Activated naive CD4-positive, alpha-beta T cell treated with anti-CD3 and anti-CD28 coated beads for 36 hours (primary cell): ENCODE measurements at regions not wholly inside any gene's neighbourhood (a gene's known extent, or its start where the extent isn't known, plus 50 kb on each side); places are given as distances from the start of the nearest gene placed in this dataset.

Source experiments
- CTCF ChIA-PET: fragments of 350-600 bp; sonication (Branson Sonifier 250); formaldehyde crosslinking; loops from one replicate; lab custom pipeline; 2021; ENCODE audit warnings: antibody characterized with exemption; lab: Charles Lee
- DNase-seq: peaks from one replicate; pipeline ENCODE4 v3.0.0-alpha.2; 2020
- H3K27ac Mint-ChIP-seq: one replicate; pipeline ENCODE4 v1.8.0; 2021; ENCODE audit warnings: mild to moderate bottlenecking, mixed read lengths
- H3K27me3 Mint-ChIP-seq: one replicate; pipeline ENCODE4 v1.8.0; 2021; ENCODE audit warnings: low read depth, mixed read lengths
- H3K36me3 Mint-ChIP-seq: one replicate; pipeline ENCODE4 v1.8.0; 2021; ENCODE audit warnings: low read depth, mixed read lengths
- H3K4me1 Mint-ChIP-seq: one replicate; pipeline ENCODE4 v1.8.0; 2021; ENCODE audit warnings: low read depth, mixed read lengths
- H3K4me3 Mint-ChIP-seq: one replicate; pipeline ENCODE4 v1.8.0; 2021; ENCODE audit warnings: mild to moderate bottlenecking, moderate library complexity, mixed read lengths
- H3K9me3 Mint-ChIP-seq: one replicate; pipeline ENCODE4 v1.8.0; 2021; ENCODE audit warnings: mixed read lengths
- intact Hi-C: fragments of 100-400 bp; cut with micrococcal nuclease; formaldehyde crosslinking; loops from one replicate; pipeline ENCODE4 v1.15.1; 2023

DNA sequence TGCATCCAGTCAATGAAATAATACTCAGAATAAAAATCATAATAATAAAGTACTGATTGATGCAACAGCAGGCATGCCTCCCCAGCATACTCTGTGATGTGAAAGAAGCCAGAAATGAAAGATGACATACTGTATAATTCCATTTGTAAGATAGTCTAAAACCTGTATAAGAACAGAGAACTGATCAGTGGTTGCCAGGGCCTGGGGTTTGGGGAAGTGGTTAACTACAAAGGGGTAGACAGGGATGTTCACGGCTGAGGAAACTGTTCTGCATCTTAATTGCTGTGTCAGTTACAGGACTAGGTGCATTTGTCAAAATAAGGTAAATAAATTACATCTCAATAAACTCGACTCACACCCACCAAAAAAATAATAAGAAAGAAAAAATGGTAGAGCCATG lies 81.3 kb upstream of the BMP2 start:
- no peaks in the 10 kb centered on the region for H3K27me3 Mint-ChIP-seq

DNA sequence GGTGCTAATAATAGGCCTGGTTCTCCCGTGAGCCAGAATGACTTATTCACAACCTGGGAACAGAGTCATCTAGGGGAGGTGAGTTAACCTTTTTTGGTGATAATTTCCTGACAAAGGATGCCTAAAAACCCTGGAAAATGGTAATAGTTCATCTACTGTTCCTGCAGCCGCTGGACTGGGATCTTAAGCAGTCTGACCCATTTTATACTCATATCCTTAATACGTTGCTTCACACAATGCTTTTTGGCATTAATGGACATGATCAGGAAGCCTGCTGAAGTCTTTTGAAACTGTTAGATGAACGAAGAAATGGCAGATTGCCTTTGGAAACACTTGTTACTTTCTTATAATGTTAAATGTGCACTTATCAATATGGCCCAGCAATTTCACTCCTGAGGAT lies 81.9 kb upstream of the BMP2 start:
- no peaks in the 10 kb centered on the region for H3K9me3 Mint-ChIP-seq
- intact Hi-C loops = no loop called here
- no peak overlapping the region for H3K27ac Mint-ChIP-seq
- no peaks in the 10 kb centered on the region for H3K4me1 Mint-ChIP-seq
- no peaks in the 10 kb centered on the region for H3K27me3 Mint-ChIP-seq
- CTCF ChIA-PET = no interaction called here
- H3K36me3 Mint-ChIP-seq = no peaks in the 10 kb centered on the region
- DNase-seq = no peak
- no peak overlapping the region for H3K4me3 Mint-ChIP-seq

More for the DNA sequence above, 81.3 kb upstream of the BMP2 start:
- no peak overlapping the region for H3K4me3 Mint-ChIP-seq
- CTCF ChIA-PET = no interaction called here
- no peak overlapping the region for H3K27ac Mint-ChIP-seq
- intact Hi-C loops = no loop called here
- DNase-seq = no peak
- H3K36me3 Mint-ChIP-seq = no peaks in the 10 kb centered on the region
- H3K9me3 Mint-ChIP-seq = no peaks in the 10 kb centered on the region
- H3K4me1 Mint-ChIP-seq = no peaks in the 10 kb centered on the region

GRCh38 chr20:6685181-6685582 lies 82.3 kb upstream of the BMP2 start:
- no peak overlapping the region for H3K27ac Mint-ChIP-seq
- DNase-seq = no peak
- intact Hi-C loops = no loop called here
- H3K36me3 Mint-ChIP-seq = no peaks in the 10 kb centered on the region
- CTCF ChIA-PET = no interaction called here
- H3K27me3 Mint-ChIP-seq = no peaks in the 10 kb centered on the region
- no peak overlapping the region for H3K4me3 Mint-ChIP-seq
- H3K9me3 Mint-ChIP-seq = no peaks in the 10 kb centered on the region
- no peaks in the 10 kb centered on the region for H3K4me1 Mint-ChIP-seq

GRCh38 chr20:6683021-6683977 lies 84.2 kb upstream of the BMP2 start:
- no peaks in the 10 kb centered on the region for H3K4me1 Mint-ChIP-seq
- CTCF ChIA-PET = no interaction called here

GRCh38 chr20:6680854-6681253 lies 86.6 kb upstream of the BMP2 start:
- Mint-ChIP-seq H3K9me3 (no peaks in the 10 kb centered on the region), H3K36me3 (no peaks in the 10 kb centered on the region), H3K27ac (no peak overlapping the region), H3K4me3 (no peak overlapping the region), H3K4me1 (no peaks in the 10 kb centered on the region), H3K27me3 (no peaks in the 10 kb centered on the region)
- CTCF ChIA-PET = no interaction called here
- intact Hi-C loops = no loop called here
- no peak for DNase-seq

More at GRCh38 chr20:6683021-6683977, 84.2 kb upstream of the BMP2 start:
- H3K27me3 Mint-ChIP-seq = no peaks in the 10 kb centered on the region
- no peak overlapping the region for H3K27ac Mint-ChIP-seq
- no peak overlapping the region for H3K4me3 Mint-ChIP-seq
- H3K9me3 Mint-ChIP-seq = no peaks in the 10 kb centered on the region
- no peak for DNase-seq
- intact Hi-C loops = no loop called here
- no peaks in the 10 kb centered on the region for H3K36me3 Mint-ChIP-seq

DNA sequence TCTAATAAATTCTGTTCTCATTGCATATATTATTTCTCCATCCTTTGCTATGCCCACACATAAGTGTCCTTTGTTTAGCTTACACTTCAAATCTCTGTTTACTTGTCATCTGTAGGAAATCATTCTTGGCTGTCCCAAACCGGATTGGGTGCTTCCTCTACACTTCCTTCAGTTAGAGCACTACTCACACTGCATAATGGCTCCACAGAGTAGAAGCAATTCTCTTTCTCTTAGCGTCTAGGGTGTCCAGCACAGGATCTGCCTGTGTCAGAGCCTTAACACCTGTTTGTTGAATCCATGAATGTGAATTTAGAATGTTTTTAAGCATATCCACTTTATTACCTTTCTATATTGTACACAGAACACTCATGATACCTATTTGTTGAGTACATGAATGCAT lies 87.0 kb upstream of the BMP2 start:
- CTCF ChIA-PET = no interaction called here
- no peaks in the 10 kb centered on the region for H3K27me3 Mint-ChIP-seq
- intact Hi-C loops = no loop called here
- H3K9me3 Mint-ChIP-seq = no peaks in the 10 kb centered on the region
- no peaks in the 10 kb centered on the region for H3K4me1 Mint-ChIP-seq
- no peaks in the 10 kb centered on the region for H3K36me3 Mint-ChIP-seq
- H3K27ac Mint-ChIP-seq = no peak overlapping the region
- H3K4me3 Mint-ChIP-seq = no peak overlapping the region
- DNase-seq = no peak

- no peaks in the 10 kb centered on the region for H3K4me1 Mint-ChIP-seq
- intact Hi-C loops = no loop called here
- no peaks in the 10 kb centered on the region for H3K9me3 Mint-ChIP-seq
- no peaks in the 10 kb centered on the region for H3K36me3 Mint-ChIP-seq
- H3K27ac Mint-ChIP-seq = no peak overlapping the region
- no peak for DNase-seq
- no peaks in the 10 kb centered on the region for H3K27me3 Mint-ChIP-seq
- CTCF ChIA-PET = no interaction called here
- H3K4me3 Mint-ChIP-seq = no peak overlapping the region
These were observed 88.4 kb upstream of the BMP2 start for GRCh38 chr20:6679086-6679485.

DNA sequence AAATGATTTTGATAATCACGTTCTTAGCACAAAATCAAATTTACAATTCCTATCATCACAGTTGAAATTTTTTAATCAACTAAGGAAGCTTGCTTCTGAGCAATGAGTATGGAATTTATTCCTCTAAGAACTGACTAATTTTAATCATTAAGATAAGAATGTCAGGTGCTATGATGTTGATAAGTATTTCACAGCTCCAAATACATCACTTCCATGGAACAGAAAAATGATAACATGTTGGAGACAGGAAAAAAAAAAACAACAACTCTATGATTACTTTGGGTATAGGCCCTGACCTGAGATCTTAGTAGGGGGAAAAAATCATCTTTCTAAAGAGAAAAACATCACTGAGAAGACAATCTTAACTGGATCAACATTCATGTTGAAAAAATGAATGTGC lies 89.4 kb upstream of the BMP2 start:
- no peaks in the 10 kb centered on the region for H3K36me3 Mint-ChIP-seq
- H3K4me1 Mint-ChIP-seq = no peaks in the 10 kb centered on the region
- CTCF ChIA-PET = no interaction called here
- intact Hi-C loops = no loop called here
- no peaks in the 10 kb centered on the region for H3K27me3 Mint-ChIP-seq
- no peak overlapping the region for H3K4me3 Mint-ChIP-seq
- no peak for DNase-seq
- H3K27ac Mint-ChIP-seq = no peak overlapping the region
- no peaks in the 10 kb centered on the region for H3K9me3 Mint-ChIP-seq

GRCh38 chr20:6674831-6675230 lies 92.7 kb upstream of the BMP2 start:
- CTCF ChIA-PET = no interaction called here
- H3K4me1 Mint-ChIP-seq = no peaks in the 10 kb centered on the region
- H3K36me3 Mint-ChIP-seq = no peaks in the 10 kb centered on the region

GRCh38 chr20:6673071-6673470 lies 94.4 kb upstream of the BMP2 start:
- no peaks in the 10 kb centered on the region for H3K27me3 Mint-ChIP-seq
- no peak for DNase-seq
- no peaks in the 10 kb centered on the region for H3K9me3 Mint-ChIP-seq
- H3K4me3 Mint-ChIP-seq = no peak overlapping the region
- CTCF ChIA-PET = no interaction called here
- H3K27ac Mint-ChIP-seq = no peak overlapping the region
- intact Hi-C loops = no loop called here
- no peaks in the 10 kb centered on the region for H3K36me3 Mint-ChIP-seq
- H3K4me1 Mint-ChIP-seq = no peaks in the 10 kb centered on the region

More at GRCh38 chr20:6674831-6675230, 92.7 kb upstream of the BMP2 start:
- no peaks in the 10 kb centered on the region for H3K27me3 Mint-ChIP-seq
- DNase-seq = no peak
- no peaks in the 10 kb centered on the region for H3K9me3 Mint-ChIP-seq
- no peak overlapping the region for H3K27ac Mint-ChIP-seq
- intact Hi-C loops = no loop called here
- H3K4me3 Mint-ChIP-seq = no peak overlapping the region

GRCh38 chr20:6671829-6672228 lies 95.7 kb upstream of the BMP2 start:
- no peaks in the 10 kb centered on the region for H3K4me1 Mint-ChIP-seq
- H3K27ac Mint-ChIP-seq = no peak overlapping the region
- CTCF ChIA-PET = no interaction called here
- H3K9me3 Mint-ChIP-seq = no peaks in the 10 kb centered on the region
- no peaks in the 10 kb centered on the region for H3K27me3 Mint-ChIP-seq
- H3K36me3 Mint-ChIP-seq = no peaks in the 10 kb centered on the region
- DNase-seq = no peak
- intact Hi-C loops = no loop called here
- no peak overlapping the region for H3K4me3 Mint-ChIP-seq

GRCh38 chr20:6668546-6668945 lies 98.9 kb upstream of the BMP2 start:
- no peaks in the 10 kb centered on the region for H3K27me3 Mint-ChIP-seq
- no peak for DNase-seq
- H3K4me3 Mint-ChIP-seq = no peak overlapping the region
- H3K36me3 Mint-ChIP-seq = no peaks in the 10 kb centered on the region
- peaks cover 2% of the 10 kb centered on the region for H3K9me3 Mint-ChIP-seq
- no peak overlapping the region for H3K27ac Mint-ChIP-seq
- CTCF ChIA-PET = interaction anchor here (1.2 kb wide), 1 partner anchor 18 kb away, joined by 3 read pairs; no protein-coding TSS in a partner anchor
- H3K4me1 Mint-ChIP-seq = no peaks in the 10 kb centered on the region
- intact Hi-C loops = no loop called here

DNA sequence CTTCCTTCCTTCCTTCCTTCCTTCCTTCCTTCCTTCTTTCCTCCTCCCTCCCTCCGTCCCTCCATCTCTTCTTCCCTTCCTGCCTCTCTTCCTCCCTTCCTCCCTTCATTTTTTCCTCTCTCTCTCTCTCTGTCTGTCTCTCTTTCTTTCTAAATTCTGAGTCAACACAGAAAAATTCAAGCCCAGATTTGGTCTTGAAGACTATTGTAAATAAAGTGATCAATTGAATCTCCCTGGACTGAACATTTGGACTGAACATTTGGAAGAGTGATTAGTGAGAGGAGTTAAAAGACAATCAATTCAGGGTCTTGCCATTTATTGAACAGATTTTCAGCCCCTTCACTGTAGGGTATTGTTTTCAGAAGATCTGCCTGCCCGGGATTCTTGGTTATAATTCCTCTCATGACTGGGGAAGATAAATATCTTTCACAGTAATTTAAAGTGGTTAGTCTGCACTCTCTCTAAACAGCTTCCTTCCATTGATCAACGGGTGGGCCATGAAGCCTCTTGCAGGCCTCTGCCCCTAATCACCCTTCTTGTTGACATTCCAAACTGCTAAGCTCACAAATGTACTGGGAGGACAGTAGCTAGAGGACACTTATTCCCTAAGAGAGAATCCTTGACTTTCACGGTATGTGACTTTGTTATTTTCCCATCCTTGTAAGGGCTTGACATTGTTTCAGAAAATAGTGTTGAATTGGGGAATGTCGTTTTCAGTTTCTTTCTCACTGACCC lies 101.7 kb upstream of the BMP2 start:
- no peak for DNase-seq
- CTCF ChIA-PET = no interaction called here
- H3K27me3 Mint-ChIP-seq = no peaks in the 10 kb centered on the region
- H3K4me3 Mint-ChIP-seq = no peak overlapping the region
- intact Hi-C loops = no loop called here
- no peak overlapping the region for H3K27ac Mint-ChIP-seq
- H3K4me1 Mint-ChIP-seq = no peaks in the 10 kb centered on the region
- no peaks in the 10 kb centered on the region for H3K36me3 Mint-ChIP-seq
- peaks cover 2% of the 10 kb centered on the region for H3K9me3 Mint-ChIP-seq
